ENCODE measurements at regions not wholly inside any gene's neighbourhood (a gene's known extent, or its start where the extent isn't known, plus 50 kb on each side); places are given as distances from the start of the nearest gene placed in this dataset.

- BruUV-seq (replicated peaks): no TSS peak
- no CpG with 5 or more reads among the region's 3 CpGs for WGBS, 2 experiments (ENCODE audit: extremely low coverage in 2 of 2, insufficient read length in 1 of 2)
Observed at GRCh38 chr20:10893321-10893720, 219.5 kb upstream of the JAG1 start.

More at GRCh38 chr20:10893321-10893720, 219.5 kb upstream of the JAG1 start:
- H2AK5ac ChIP-seq (ENCODE audit: low read depth, low read length): no peak overlapping the region
- H3K56ac ChIP-seq (ENCODE audit: extremely low read depth, insufficient read depth, low read length): no peak overlapping the region
- H3K79me1 ChIP-seq (ENCODE audit: low read depth in 1 of 2, low read length in 2 of 2): no peaks in the 10 kb centered on the region
- H2AK9ac ChIP-seq (replicated peaks; ENCODE audit: low read depth, low read length, poor library complexity): no peak overlapping the region
- H3K4me2 ChIP-seq (ENCODE audit: low read depth, low read length): no peak overlapping the region
- TF ChIP-seq USF2 (IDR thresholded peaks at IDR 0.05; ENCODE audit: low read depth, low read length): no peak
- no peak for TF ChIP-seq ELK1 (IDR thresholded peaks at IDR 0.05; ENCODE audit: borderline replicate concordance, low read depth, low read length)
- TF ChIP-seq POLR2A (IDR thresholded peaks at IDR 0.05; ENCODE audit: low read depth, low read length): no peak
- no peak for TF ChIP-seq NFE2L2 (IDR thresholded peaks at IDR 0.05; ENCODE audit: low read depth, low read length)
- DNase-seq (no peak), ATAC-seq (ENCODE audit: low read depth) (no peak)
- H3K23ac ChIP-seq (ENCODE audit: low read depth, low read length): no peak overlapping the region
- H3K14ac ChIP-seq (replicated peaks; ENCODE audit: low read depth, low read length): no peak overlapping the region
- no peak overlapping the region for H3K4me3 ChIP-seq (ENCODE audit: insufficient read depth, low read depth, low read length)
- H3K27me3 ChIP-seq (ENCODE audit: control insufficient read depth, insufficient read depth, low read length): no peaks in the 10 kb centered on the region
- no peak overlapping the region for H3K27ac ChIP-seq (ENCODE audit: insufficient read depth, low read length)
- no peak overlapping the region for H2BK15ac ChIP-seq (ENCODE audit: low read depth, low read length)
- 0 out of 2 replicates have a peak, but pooled peaks cover 2% of the 10 kb centered on the region for H3K9me1 ChIP-seq (ENCODE audit: insufficient read depth, low read length)
- no peaks in the 10 kb centered on the region for H3K9me3 ChIP-seq (ENCODE audit: control insufficient read depth, insufficient read depth, low read length)
- intact Hi-C loops (cut with micrococcal nuclease): no loop called here
- H3K4ac ChIP-seq (ENCODE audit: low read depth, low read length): no peak overlapping the region
- in situ Hi-C loops (cut with MboI; ENCODE audit: low sequenced_read_pairs): no loop called here
- no peak overlapping the region for H2BK5ac ChIP-seq (ENCODE audit: low read depth, low read length, poor library complexity, severe bottlenecking)
- H2BK120ac ChIP-seq (ENCODE audit: low read depth, low read length): no peak overlapping the region
- no peak overlapping the region for H4K91ac ChIP-seq (ENCODE audit: insufficient read depth, low read depth, low read length)
- dilution Hi-C loops (cut with HindIII; ENCODE audit: low sequenced_read_pairs, unreplicated experiment): no loop called here
- H2BK20ac ChIP-seq (ENCODE audit: low read depth, low read length): no peak overlapping the region
- no peaks in the 10 kb centered on the region for H3K36me3 ChIP-seq (ENCODE audit: control insufficient read depth, insufficient read depth, low read length)
- ChIA-PET CTCF (interaction anchor here (0.9 kb wide), 1 partner anchor 9 kb away, joined by 5 read pairs; no protein-coding TSS in a partner anchor), POLR2A (ENCODE audit: unreplicated experiment) (no interaction called here)
- no peaks in the 10 kb centered on the region for H4K20me1 ChIP-seq (ENCODE audit: insufficient read depth, low read length)
- no peak overlapping the region for H4K5ac ChIP-seq (ENCODE audit: low read depth, low read length)
- H3K4me1 ChIP-seq (ENCODE audit: control insufficient read depth, insufficient read depth, low read length): no peaks in the 10 kb centered on the region; the same call in 1 of the 2 replicates
- H3K9ac ChIP-seq (ENCODE audit: low read depth, low read length): no peak overlapping the region
- no peak overlapping the region for H3K18ac ChIP-seq (ENCODE audit: low read depth, low read length)
- no peak overlapping the region for H2AFZ ChIP-seq (replicated peaks; ENCODE audit: low read length, poor library complexity)
- H4K8ac ChIP-seq (ENCODE audit: low read depth in 2 of 2, low read length in 2 of 2): no peak overlapping the region
